H1 (cell line): ENCODE measurements at regions not wholly inside any gene's neighbourhood (a gene's known extent, or its start where the extent isn't known, plus 50 kb on each side); places are given as distances from the start of the nearest gene placed in this dataset.

ENCODE experiments used
- CTCF ChIA-PET: fragments of 300-600 bp; sonication (Branson Sonifier 250); formaldehyde crosslinking; loops from one replicate; lab custom pipeline; 2021; ENCODE audit not compliant: partially characterized antibody; lab: Charles Lee
- POLR2A ChIA-PET: fragments of 300-600 bp; sonication (Branson Sonifier 250); formaldehyde crosslinking; loops from one replicate; lab custom pipeline; 2021; ENCODE audit warnings: inconsistent platforms; ENCODE audit not compliant: partially characterized antibody; lab: Charles Lee
- DNase-seq, 2 experiments: peaks; one replicate each; pipeline versions ENCODE4 v3.0.0 to v3.0.0-alpha.2; 2010 to 2022; ENCODE audit warnings: low spot score in 2 of 2, low read depth in 1 of 2, mixed read lengths in 1 of 2
- FAIRE-seq: peaks from 2 replicates; lab custom pipeline; 2011; peaks lifted over from hg19 to GRCh38; lab: Jason Lieb, UNC
- H2AFZ ChIP-seq: 2 replicates; pipeline ENCODE4 v1.8.1; 2012; ENCODE audit warnings: low read length, inconsistent platforms
- H2AK5ac ChIP-seq: 2 replicates; pipeline ENCODE4 v1.6.1; 2013; ENCODE audit warnings: low read depth, low read length
- H2BK120ac ChIP-seq: replicated peaks from 2 replicates; pipeline ENCODE3; 2013; ENCODE audit warnings: low read depth, low read length, inconsistent platforms
- H2BK12ac ChIP-seq: 2 replicates; pipeline ENCODE4 v1.6.1; 2013; ENCODE audit warnings: low read depth, low read length
- H2BK15ac ChIP-seq: 2 replicates; pipeline ENCODE4 v1.6.1; 2013; ENCODE audit warnings: low read length
- H2BK20ac ChIP-seq: 2 replicates; pipeline ENCODE4 v1.6.1; 2013; ENCODE audit warnings: low read length
- H2BK5ac ChIP-seq: 2 replicates; pipeline ENCODE4 v1.6.1; 2013; ENCODE audit warnings: low read depth, low read length
- H3K14ac ChIP-seq: 2 replicates; pipeline ENCODE4 v1.6.1; 2013; ENCODE audit warnings: inconsistent platforms; ENCODE audit not compliant: insufficient read length
- H3K18ac ChIP-seq: 2 replicates; pipeline ENCODE4 v1.6.1; 2013; ENCODE audit warnings: low read length; ENCODE audit errors: extremely low read depth
- H3K23ac ChIP-seq: 2 replicates; pipeline ENCODE4 v1.6.1; 2013; ENCODE audit warnings: inconsistent platforms; ENCODE audit not compliant: insufficient read length
- H3K23me2 ChIP-seq: 2 replicates; pipeline ENCODE4 v1.6.1; 2013; ENCODE audit warnings: low read depth, low read length
- H3K27ac ChIP-seq: 2 replicates; pipeline ENCODE4 v1.6.1; 2011; ENCODE audit warnings: low read depth, low read length, inconsistent platforms
- H3K27me3 ChIP-seq, 4 experiments: replicated peaks in 1 of 4; 1 replicate in 1 of 4; 2 replicates in 3 of 4; pipeline versions ENCODE4 v1.6.1 to v1.8.1; 2011 to 2013; ENCODE audit warnings: low read length in 3 of 4, mild to moderate bottlenecking in 3 of 4, inconsistent platforms in 2 of 4, mixed read lengths in 2 of 4, moderate library complexity in 1 of 4; ENCODE audit not compliant: control insufficient read depth in 3 of 4, insufficient read depth in 3 of 4; ENCODE audit errors: extremely low read depth in 1 of 4
- H3K36me3 ChIP-seq, 4 experiments: 2 replicates each; pipeline versions ENCODE4 v1.6.1 to v1.8.1; 2011 to 2013; ENCODE audit warnings: mild to moderate bottlenecking in 4 of 4, low read length in 3 of 4, moderate library complexity in 2 of 4, control low read depth in 1 of 4, inconsistent platforms in 1 of 4; ENCODE audit not compliant: insufficient read depth in 4 of 4, control insufficient read depth in 2 of 4
- H3K4ac ChIP-seq: replicated peaks from 2 replicates; pipeline ENCODE3; 2013; ENCODE audit warnings: low read length, low read depth, mixed read lengths, inconsistent platforms; ENCODE audit not compliant: insufficient read length
- H3K4me1 ChIP-seq, 4 experiments: replicated peaks in 1 of 4; 1 replicate in 1 of 4; 2 replicates in 3 of 4; pipeline versions ENCODE4 v1.6.1 to v1.8.1; 2011 to 2013; ENCODE audit warnings: low read length in 3 of 4, inconsistent platforms in 2 of 4, mixed read lengths in 1 of 4; ENCODE audit not compliant: insufficient read depth in 4 of 4, control insufficient read depth in 3 of 4
- H3K4me2 ChIP-seq, 2 experiments: 2 replicates each; pipeline versions ENCODE4 v1.6.1 to v1.8.1; 2011 to 2013; ENCODE audit warnings: low read depth in 2 of 2, low read length in 2 of 2, control low read depth in 1 of 2, inconsistent platforms in 1 of 2, mild to moderate bottlenecking in 1 of 2; ENCODE audit not compliant: insufficient read depth in 1 of 2
- H3K4me3 ChIP-seq, 4 experiments: fragments of 200-600, 300-600 bp in 1 of 4; sonication (generic), shearing (Covaris generic), sonication (Bioruptor Twin) in 1 of 4; 2 replicates each; pipeline versions ENCODE4 v1.5.1 to v1.8.1; 2011 to 2016; ENCODE audit warnings: low read length in 4 of 4, low read depth in 3 of 4, control low read depth in 2 of 4, inconsistent platforms in 2 of 4, mild to moderate bottlenecking in 2 of 4, mixed read lengths in 1 of 4, moderate library complexity in 1 of 4; ENCODE audit not compliant: insufficient read depth in 2 of 4; ENCODE audit errors: extremely low read depth in 1 of 4
- H3K56ac ChIP-seq: replicated peaks from 2 replicates; pipeline ENCODE3; 2013; ENCODE audit warnings: low read depth, mild to moderate bottlenecking, mixed read lengths, low read length, inconsistent platforms; ENCODE audit not compliant: insufficient read length
- H3K79me1 ChIP-seq: 2 replicates; pipeline ENCODE4 v1.6.1; 2013; ENCODE audit warnings: low read depth, low read length, control low read depth
- H3K79me2 ChIP-seq, 2 experiments: 2 replicates each; pipeline versions ENCODE4 v1.6.1 to v1.8.1; 2012 to 2013; ENCODE audit warnings: low read length in 2 of 2, mild to moderate bottlenecking in 2 of 2, inconsistent platforms in 1 of 2; ENCODE audit not compliant: insufficient read depth in 2 of 2, control insufficient read depth in 1 of 2
- H3K9ac ChIP-seq, 4 experiments: replicated peaks in 1 of 4; 1 replicate in 1 of 4; 2 replicates in 3 of 4; pipeline versions ENCODE4 v1.6.1 to v1.8.1; 2011 to 2013; ENCODE audit warnings: low read depth in 3 of 4, low read length in 3 of 4, control low read depth in 2 of 4, mild to moderate bottlenecking in 2 of 4, moderate library complexity in 2 of 4, inconsistent platforms in 1 of 4; ENCODE audit errors: extremely low read depth in 1 of 4
- H3K9me3 ChIP-seq, 2 experiments: 2 replicates each; pipeline versions ENCODE4 v1.6.1 to v1.8.1; 2012 to 2013; ENCODE audit warnings: mild to moderate bottlenecking in 2 of 2, moderate library complexity in 2 of 2, control low read depth in 1 of 2, inconsistent platforms in 1 of 2, low read depth in 1 of 2, low read length in 1 of 2, mixed read lengths in 1 of 2; ENCODE audit not compliant: insufficient read depth in 2 of 2
- H4K20me1 ChIP-seq, 2 experiments: replicated peaks in 1 of 2; 2 replicates each; pipeline versions ENCODE3 to v1.8.1; 2011 to 2013; ENCODE audit warnings: inconsistent platforms in 2 of 2, low read length in 2 of 2, mild to moderate bottlenecking in 1 of 2; ENCODE audit not compliant: insufficient read depth in 2 of 2, control insufficient read depth in 1 of 2
- H4K5ac ChIP-seq: 2 replicates; pipeline ENCODE4 v1.6.1; 2013; ENCODE audit warnings: low read length, low read depth, mixed read lengths, inconsistent platforms; ENCODE audit not compliant: insufficient read length
- H4K8ac ChIP-seq: 2 replicates; pipeline ENCODE4 v1.8.0; 2013; ENCODE audit warnings: mild to moderate bottlenecking, moderate library complexity, low read length, inconsistent platforms; ENCODE audit not compliant: insufficient read depth; ENCODE audit errors: extremely low read depth
- H4K91ac ChIP-seq: replicated peaks from 2 replicates; pipeline ENCODE3; 2013; ENCODE audit warnings: low read length, mixed read lengths, inconsistent platforms; ENCODE audit not compliant: insufficient read length
- ATF2 ChIP-seq: IDR thresholded peaks from 2 replicates; pipeline ENCODE4 v1.6.1; 2012; ENCODE audit warnings: low read length, inconsistent platforms
- CEBPB ChIP-seq: IDR thresholded peaks from 2 replicates; pipeline ENCODE4 v1.6.1; 2012; ENCODE audit warnings: low read depth, low read length
- EP300 ChIP-seq, 2 experiments: IDR thresholded peaks; 1 replicate in 1 of 2; 2 replicates in 1 of 2; pipeline ENCODE4 v1.6.1; 2011 to 2012; ENCODE audit warnings: low read depth in 2 of 2, low read length in 2 of 2, mild to moderate bottlenecking in 2 of 2, borderline replicate concordance in 1 of 2, inconsistent platforms in 1 of 2, moderate library complexity in 1 of 2
- FOSL1 ChIP-seq: IDR thresholded peaks from 2 replicates; pipeline ENCODE4 v1.6.1; 2011; ENCODE audit warnings: mild to moderate bottlenecking, low read depth, low read length, moderate library complexity; ENCODE audit not compliant: insufficient read depth
- NRF1 ChIP-seq: IDR thresholded peaks from 2 replicates; pipeline ENCODE4 v1.6.1; 2011; ENCODE audit warnings: mild to moderate bottlenecking, low read depth, low read length, improper control_type of control experiment
- RBBP5 ChIP-seq: IDR thresholded peaks from 2 replicates; pipeline ENCODE4 v1.7.1; 2012; ENCODE audit warnings: low read depth, mild to moderate bottlenecking, inconsistent platforms, low read length, moderate library complexity, borderline replicate concordance
- RFX5 ChIP-seq: IDR thresholded peaks from 2 replicates; pipeline ENCODE4 v1.6.1; 2011; ENCODE audit warnings: low read depth, low read length, improper control_type of control experiment, borderline replicate concordance
- SIRT6 ChIP-seq: IDR thresholded peaks from one replicate; pipeline ENCODE4 v1.7.1; 2012; ENCODE audit warnings: low read length, inconsistent platforms
- SIX5 ChIP-seq: IDR thresholded peaks from 2 replicates; pipeline ENCODE4 v1.6.1; 2011; ENCODE audit warnings: mild to moderate bottlenecking, low read depth, low read length
- TAF7 ChIP-seq: optimal IDR thresholded peaks from 2 replicates; pipeline ENCODE3; 2011; ENCODE audit warnings: low read depth, mild to moderate bottlenecking, inconsistent platforms, low read length, moderate library complexity, borderline replicate concordance
- TEAD4 ChIP-seq: IDR thresholded peaks from 2 replicates; pipeline ENCODE4 v1.6.1; 2012; ENCODE audit warnings: low read depth, low read length, inconsistent platforms, mixed read lengths
- USF2 ChIP-seq: IDR thresholded peaks from 2 replicates; pipeline ENCODE4 v1.6.1; 2011; ENCODE audit warnings: low read length, improper control_type of control experiment
- WGBS, 2 experiments: shearing (Covaris generic) in 1 of 2; methylation state at CpG; one replicate each; pipeline versions ENCODE4 v1.1.6 to v1.1.7; 2013 to 2015; ENCODE audit warnings: low lambda C conversion rate in 2 of 2, mixed read lengths in 2 of 2, inconsistent platforms in 1 of 2, low coverage in 1 of 2, missing lambda C conversion rate in 1 of 2; ENCODE audit not compliant: insufficient replicate concordance in 2 of 2, insufficient coverage in 1 of 2, insufficient read length in 1 of 2; ENCODE audit errors: extremely low coverage in 1 of 2, missing lambda C conversion rate in 1 of 2; 5-methylcytosine and 5-hydroxymethylcytosine counted together

GRCh38 chr5:39948341-39948740 is 523.6 kb upstream of the DAB2 start:
- H3K4me3 ChIP-seq = no peak overlapping the region
- WGBS, 2 experiments = 100% methylated on average over 1 of the region's 1 CpG; no CpG with 5 or more reads in 1 of the 2 experiments
- H4K8ac ChIP-seq = no peak overlapping the region
- no peak overlapping the region for H2BK15ac ChIP-seq
- H2BK20ac ChIP-seq = no peak overlapping the region
- no peaks in the 10 kb centered on the region for H4K20me1 ChIP-seq
- H4K91ac ChIP-seq = no peak overlapping the region
- ChIA-PET POLR2A (no interaction called here), CTCF (interaction anchor here (0.5 to 2.8 kb wide), 27 partner anchors 8 to 786 kb away, joined by 3 to 32 read pairs (median 4); no protein-coding TSS in a partner anchor)
- no peaks in the 10 kb centered on the region for H3K79me2 ChIP-seq
- no peak overlapping the region for H3K27ac ChIP-seq
- no peak overlapping the region for H3K23ac ChIP-seq
- H2AFZ ChIP-seq = no peak overlapping the region
- no peaks in the 10 kb centered on the region for H3K9me3 ChIP-seq
- H4K5ac ChIP-seq = no peak overlapping the region
- no peak overlapping the region for H3K56ac ChIP-seq
- no peak overlapping the region for H3K4ac ChIP-seq
- DNase-seq (no peak), FAIRE-seq (no peak)
- H3K79me1 ChIP-seq = no peaks in the 10 kb centered on the region
- H3K23me2 ChIP-seq = no peaks in the 10 kb centered on the region
- H2BK5ac ChIP-seq = no peak overlapping the region
- H3K4me2 ChIP-seq = no peak overlapping the region
- no peak overlapping the region for H3K18ac ChIP-seq
- H2BK120ac ChIP-seq = no peak overlapping the region
- H2AK5ac ChIP-seq = no peak overlapping the region
- H2BK12ac ChIP-seq = no peak overlapping the region
- no peak overlapping the region for H3K14ac ChIP-seq
- no peak overlapping the region for H3K9ac ChIP-seq
- no peaks in the 10 kb centered on the region for H3K4me1 ChIP-seq
- H3K36me3 ChIP-seq = no peaks in the 10 kb centered on the region
- no peaks in the 10 kb centered on the region for H3K27me3 ChIP-seq
- no peak for TF ChIP-seq RFX5
- TF ChIP-seq EP300 (IDR thresholded peaks at IDR 0.05; ENCODE audit: borderline replicate concordance in 1 of 2, low read depth in 2 of 2, low read length in 2 of 2) = no peak
- no peak for TF ChIP-seq TAF7
- no peak for TF ChIP-seq SIX5
- TF ChIP-seq CEBPB = no peak
- TF ChIP-seq ATF2 = no peak
- no peak for TF ChIP-seq RBBP5
- no peak for TF ChIP-seq SIRT6
- TF ChIP-seq USF2 = no peak
- no peak for TF ChIP-seq NRF1
- TF ChIP-seq TEAD4 = no peak
- no peak for TF ChIP-seq FOSL1
